ENCODE measurements at regions not wholly inside any gene's neighbourhood (a gene's known extent, or its start where the extent isn't known, plus 50 kb on each side); places are given as distances from the start of the nearest gene placed in this dataset.

DNA sequence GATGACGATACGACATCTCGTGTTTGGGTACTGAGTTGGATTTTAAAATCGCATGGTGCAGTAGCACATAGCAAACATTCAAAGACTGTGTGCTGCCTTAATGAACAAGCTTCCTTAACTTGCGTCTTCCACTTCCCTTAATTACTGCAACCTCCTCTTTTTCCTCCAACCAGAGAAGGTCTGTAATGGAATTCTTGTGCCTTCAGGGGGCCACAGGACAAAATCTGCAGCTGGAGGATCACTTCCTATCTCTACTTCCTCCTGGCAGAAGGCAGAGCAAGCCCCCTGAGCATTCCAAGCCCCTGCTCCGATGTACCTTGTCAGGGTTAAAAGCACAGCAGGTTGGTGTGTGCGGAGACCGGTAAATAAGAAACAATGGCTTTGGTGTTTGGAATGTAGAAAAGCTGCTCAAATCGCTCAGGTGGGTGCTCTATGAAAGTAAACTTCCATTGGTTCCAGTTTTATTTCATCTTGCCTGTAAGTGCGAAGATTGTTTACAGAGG lies 151.3 kb upstream of the UQCRFS1 start:
- Histone ChIP-seq H3K36me3 (no peaks in the 10 kb centered on the region), H3K27ac (no peak overlapping the region), H3K27me3 (no peaks in the 10 kb centered on the region), H3K9me3 (no peaks in the 10 kb centered on the region), H3K4me1 (no peaks in the 10 kb centered on the region), H3K4me3 (replicated peaks in 1 of 3) (no peak overlapping the region)
- intact Hi-C loops (cut with DNase I) = no loop called here
- no peak for DNase-seq
- TF ChIP-seq, protein P1, sequence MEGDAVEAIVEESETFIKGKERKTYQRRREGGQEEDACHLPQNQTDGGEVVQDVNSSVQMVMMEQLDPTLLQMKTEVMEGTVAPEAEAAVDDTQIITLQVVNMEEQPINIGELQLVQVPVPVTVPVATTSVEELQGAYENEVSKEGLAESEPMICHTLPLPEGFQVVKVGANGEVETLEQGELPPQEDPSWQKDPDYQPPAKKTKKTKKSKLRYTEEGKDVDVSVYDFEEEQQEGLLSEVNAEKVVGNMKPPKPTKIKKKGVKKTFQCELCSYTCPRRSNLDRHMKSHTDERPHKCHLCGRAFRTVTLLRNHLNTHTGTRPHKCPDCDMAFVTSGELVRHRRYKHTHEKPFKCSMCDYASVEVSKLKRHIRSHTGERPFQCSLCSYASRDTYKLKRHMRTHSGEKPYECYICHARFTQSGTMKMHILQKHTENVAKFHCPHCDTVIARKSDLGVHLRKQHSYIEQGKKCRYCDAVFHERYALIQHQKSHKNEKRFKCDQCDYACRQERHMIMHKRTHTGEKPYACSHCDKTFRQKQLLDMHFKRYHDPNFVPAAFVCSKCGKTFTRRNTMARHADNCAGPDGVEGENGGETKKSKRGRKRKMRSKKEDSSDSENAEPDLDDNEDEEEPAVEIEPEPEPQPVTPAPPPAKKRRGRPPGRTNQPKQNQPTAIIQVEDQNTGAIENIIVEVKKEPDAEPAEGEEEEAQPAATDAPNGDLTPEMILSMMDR (IDR thresholded peaks at IDR 0.05) = no peak
- TF ChIP-seq POLR2A (IDR thresholded peaks at IDR 0.05) = no peak
- WGBS, 2 donors = 24 to 41% methylated on average over 10 of the region's 10 CpGs

DNA sequence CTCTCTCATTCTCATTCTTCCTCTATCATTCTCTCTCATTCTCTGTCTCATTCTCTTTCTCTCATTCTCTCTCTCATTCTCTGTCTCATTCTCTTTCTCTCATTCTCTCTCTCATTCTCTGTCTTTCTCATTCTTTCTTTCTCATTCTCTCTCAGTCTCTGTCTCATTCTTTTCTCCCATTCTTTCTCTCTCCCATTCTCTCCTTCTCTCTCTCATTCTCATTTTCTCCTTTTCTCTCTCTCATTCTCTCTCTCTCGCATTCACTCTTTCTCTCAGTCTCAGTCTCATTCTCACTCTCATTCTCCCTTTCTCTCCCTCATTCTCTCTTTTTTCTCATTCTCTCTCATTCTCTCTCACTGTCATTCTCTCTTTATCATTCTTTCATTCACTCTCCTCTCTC lies 152.0 kb upstream of the UQCRFS1 start:
- WGBS, 2 donors = 91 to 100% methylated on average over 1 of the region's 1 CpG
- H3K9me3 ChIP-seq = no peaks in the 10 kb centered on the region
- TF ChIP-seq, protein P1 (IDR thresholded peaks at IDR 0.05) = no peak
- no peak for TF ChIP-seq POLR2A (IDR thresholded peaks at IDR 0.05)
- intact Hi-C loops (cut with DNase I) = no loop called here
- H3K27ac ChIP-seq = no peak overlapping the region
- no peak overlapping the region for H3K4me3 ChIP-seq (replicated peaks in 1 of 3)
- H3K4me1 ChIP-seq = no peaks in the 10 kb centered on the region
- DNase-seq = no peak
- H3K36me3 ChIP-seq = no peaks in the 10 kb centered on the region
- H3K27me3 ChIP-seq = no peaks in the 10 kb centered on the region

DNA sequence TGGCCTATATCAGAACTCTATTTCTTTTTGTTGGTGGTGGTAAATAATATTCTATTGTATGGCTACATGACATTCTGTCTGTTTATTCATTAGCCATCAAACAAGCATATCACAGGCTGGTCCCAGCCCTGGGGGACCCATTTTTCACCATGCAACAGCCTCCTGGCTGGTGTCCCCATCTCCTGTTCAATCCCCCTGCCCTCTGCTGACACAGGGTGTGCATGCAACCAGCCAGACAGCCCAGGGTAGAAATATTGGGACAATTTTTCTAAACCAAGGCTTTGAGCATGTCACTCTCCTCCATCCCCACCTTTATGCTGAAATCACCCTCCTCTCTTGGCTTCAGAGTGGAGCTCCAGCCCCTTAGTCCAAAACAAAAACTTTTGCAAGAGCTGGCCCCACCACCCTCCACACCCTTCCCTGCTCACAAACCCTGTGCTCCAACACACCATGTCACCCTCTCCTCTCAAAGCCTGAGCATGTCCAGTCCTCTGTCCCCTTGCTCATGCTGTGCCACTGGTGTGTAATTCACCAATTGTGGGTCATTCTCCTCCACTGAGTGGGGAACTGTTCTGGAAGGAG lies 153.0 kb upstream of the UQCRFS1 start:
- DNase-seq = no peak
- no peak overlapping the region for H3K27ac ChIP-seq
- H3K27me3 ChIP-seq = no peaks in the 10 kb centered on the region
- H3K9me3 ChIP-seq = no peaks in the 10 kb centered on the region
- intact Hi-C loops (cut with DNase I) = no loop called here
- TF ChIP-seq POLR2A (IDR thresholded peaks at IDR 0.05) = no peak
- TF ChIP-seq, protein P1 (IDR thresholded peaks at IDR 0.05) = no peak
- no peaks in the 10 kb centered on the region for H3K36me3 ChIP-seq
- no peak overlapping the region for H3K4me3 ChIP-seq (replicated peaks in 1 of 3)
- no peaks in the 10 kb centered on the region for H3K4me1 ChIP-seq

DNA sequence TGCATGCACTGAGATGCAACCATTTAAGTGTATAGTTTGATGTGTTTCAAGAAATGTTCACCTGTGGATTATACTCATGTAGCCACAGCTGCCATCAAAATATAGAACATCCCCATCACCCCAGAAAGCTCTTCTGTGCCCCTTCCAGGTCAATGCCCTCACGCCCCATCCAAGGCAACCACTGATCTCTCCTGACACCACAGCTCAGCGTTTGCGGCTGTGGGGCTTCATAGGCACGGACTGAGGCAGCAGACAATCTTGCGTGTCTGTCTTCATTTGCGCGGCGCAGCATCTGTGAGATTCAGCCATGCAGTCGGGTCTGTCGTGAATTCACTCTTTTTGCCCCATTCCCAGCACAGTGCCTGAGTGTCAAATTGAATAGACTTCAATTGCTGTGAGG lies 153.8 kb upstream of the UQCRFS1 start:
- H3K4me1 ChIP-seq = no peaks in the 10 kb centered on the region
- TF ChIP-seq POLR2A (IDR thresholded peaks at IDR 0.05) = no peak
- TF ChIP-seq, protein P1 (IDR thresholded peaks at IDR 0.05) = no peak
- 91% methylated on average over 10 of the region's 10 CpGs for WGBS, 2 donors
- no peak overlapping the region for H3K27ac ChIP-seq
- intact Hi-C loops (cut with DNase I) = no loop called here
- H3K36me3 ChIP-seq = no peaks in the 10 kb centered on the region
- H3K27me3 ChIP-seq = no peaks in the 10 kb centered on the region
- no peak for DNase-seq
- H3K9me3 ChIP-seq = no peaks in the 10 kb centered on the region
- no peak overlapping the region for H3K4me3 ChIP-seq (replicated peaks in 1 of 3)

DNA sequence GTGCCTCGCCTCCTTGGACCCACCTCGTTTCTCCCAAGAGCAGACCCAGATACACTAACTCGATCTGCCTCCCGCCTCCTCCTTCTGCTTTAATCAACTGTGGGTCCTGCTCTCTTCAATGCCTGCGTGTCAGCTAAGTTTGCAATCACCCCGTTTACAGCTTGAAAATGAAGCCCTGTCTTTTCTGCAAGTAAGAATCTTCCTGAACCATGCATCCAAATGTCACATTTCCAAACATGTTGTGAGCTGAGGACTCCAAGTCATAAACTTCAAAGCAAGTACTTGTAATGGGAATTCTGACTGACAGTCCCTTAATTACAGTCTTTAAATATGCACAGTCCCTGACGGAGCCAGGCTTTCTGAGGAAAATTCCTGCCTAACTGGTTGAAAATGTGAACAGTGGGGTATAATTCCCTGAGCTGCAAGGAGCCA lies 154.9 kb upstream of the UQCRFS1 start:
- no peak for DNase-seq
- WGBS, 2 donors = 11% methylated on average over 7 of the region's 7 CpGs
- Histone ChIP-seq H3K27ac (no peak overlapping the region), H3K4me3 (replicated peaks in 1 of 3) (no peak overlapping the region), H3K36me3 (no peaks in the 10 kb centered on the region), H3K9me3 (no peaks in the 10 kb centered on the region), H3K27me3 (no peaks in the 10 kb centered on the region), H3K4me1 (no peaks in the 10 kb centered on the region)
- no peak for TF ChIP-seq POLR2A (IDR thresholded peaks at IDR 0.05)
- TF ChIP-seq, protein P1 (IDR thresholded peaks at IDR 0.05) = no peak
- intact Hi-C loops (cut with DNase I) = no loop called here
